GM04503 (cell line): ENCODE measurements at regions not wholly inside any gene's neighbourhood (a gene's known extent, or its start where the extent isn't known, plus 50 kb on each side); places are given as distances from the start of the nearest gene placed in this dataset.

Source experiments
- DNase-seq: peaks from one replicate; pipeline ENCODE4 v3.0.0-alpha.2; 2012; ENCODE audit warnings: low read depth

GRCh38 chr2:136179602-136179975 is 61.6 kb upstream of the CXCR4 start:
- no peak for DNase-seq

GRCh38 chr2:136178941-136179601 is 61.1 kb upstream of the CXCR4 start:
- no peak for DNase-seq

GRCh38 chr2:136175868-136176267 is 57.9 kb upstream of the CXCR4 start:
- no peak for DNase-seq

DNA sequence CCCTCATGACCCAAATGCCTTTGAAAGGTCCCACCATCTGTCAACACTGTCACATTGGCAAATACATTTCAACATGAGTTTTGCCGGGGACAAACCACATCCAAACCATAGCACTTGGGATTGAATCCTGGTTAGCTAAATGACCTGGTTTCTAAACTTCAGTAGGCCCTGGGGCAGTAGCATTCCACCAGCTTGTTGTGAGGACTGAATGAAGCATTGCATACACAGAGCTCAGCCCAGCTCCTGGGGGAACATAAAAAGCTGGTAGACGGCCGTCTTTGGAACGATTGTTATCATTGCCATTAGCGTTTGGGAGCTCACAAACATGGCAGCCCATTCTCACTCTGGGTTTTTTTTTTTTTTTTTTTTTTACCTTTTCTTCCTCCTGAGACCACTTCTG is 57.5 kb upstream of the CXCR4 start:
- no peak for DNase-seq

GRCh38 chr2:136173126-136173525 is 55.2 kb upstream of the CXCR4 start:
- DNase-seq, result no peak

DNA sequence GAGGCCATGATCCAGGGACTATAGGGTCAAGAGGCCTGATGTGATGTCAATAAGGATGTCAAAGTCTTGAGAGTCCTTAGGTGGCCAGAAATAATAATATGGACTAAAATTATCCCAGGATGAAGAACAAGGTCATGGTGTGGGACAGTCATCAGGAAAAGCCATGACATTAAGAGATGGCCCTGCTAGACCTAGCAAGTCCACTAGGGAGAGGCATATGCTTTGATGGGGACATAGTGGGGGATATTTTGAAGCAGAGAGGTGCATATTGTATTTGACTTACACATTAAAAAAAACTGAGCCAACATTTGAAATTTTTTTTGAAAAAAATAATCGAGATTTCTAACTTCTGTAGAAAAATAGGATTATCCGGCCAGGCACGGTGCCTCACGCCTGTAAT is 53.3 kb upstream of the CXCR4 start:
- DNase-seq, result no peak

DNA sequence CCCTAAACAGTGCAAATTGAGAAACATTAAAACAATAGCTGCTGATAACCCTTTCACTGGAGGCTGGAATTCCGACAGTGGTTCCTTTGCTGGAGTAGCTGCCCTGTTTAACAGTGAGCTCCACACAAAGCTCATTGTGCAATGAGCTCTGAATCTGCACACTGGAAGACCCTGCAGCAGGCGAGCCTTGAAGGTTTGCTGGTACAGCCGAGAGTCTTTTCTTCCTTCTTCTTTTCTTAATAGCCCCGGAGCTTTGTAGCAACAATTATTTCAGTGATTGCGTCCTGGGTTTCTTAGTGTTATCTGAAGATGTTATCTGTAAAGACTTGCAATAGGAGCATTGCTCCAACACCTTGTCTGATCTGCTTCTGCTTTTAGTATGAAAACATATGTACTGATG is 50.8 kb upstream of the CXCR4 start:
- DNase-seq, result no peak

- DNase-seq, result no peak
Observed at GRCh38 chr2:136167721-136168475, 49.9 kb upstream of the CXCR4 start.
